ENCODE measurements at regions not wholly inside any gene's neighbourhood (a gene's known extent, or its start where the extent isn't known, plus 50 kb on each side); places are given as distances from the start of the nearest gene placed in this dataset.

- H4K20me1 ChIP-seq (ENCODE audit: insufficient read depth, low read length) = no peaks in the 10 kb centered on the region
- no peaks in the 10 kb centered on the region for H3K9me1 ChIP-seq (ENCODE audit: insufficient read depth, low read length)
- no peaks in the 10 kb centered on the region for H3K4me1 ChIP-seq (ENCODE audit: control insufficient read depth, insufficient read depth, low read length)
- H2AFZ ChIP-seq (replicated peaks; ENCODE audit: low read length, poor library complexity) = no peak overlapping the region
- H3K36me3 ChIP-seq (ENCODE audit: control insufficient read depth, insufficient read depth, low read length) = no peaks in the 10 kb centered on the region
- H3K14ac ChIP-seq (replicated peaks; ENCODE audit: low read depth, low read length) = no peak overlapping the region
- H3K56ac ChIP-seq (ENCODE audit: extremely low read depth, insufficient read depth, low read length) = no peak overlapping the region
- no peaks in the 10 kb centered on the region for H3K79me1 ChIP-seq (ENCODE audit: low read depth in 1 of 2, low read length in 2 of 2)
- TF ChIP-seq, protein P1, sequence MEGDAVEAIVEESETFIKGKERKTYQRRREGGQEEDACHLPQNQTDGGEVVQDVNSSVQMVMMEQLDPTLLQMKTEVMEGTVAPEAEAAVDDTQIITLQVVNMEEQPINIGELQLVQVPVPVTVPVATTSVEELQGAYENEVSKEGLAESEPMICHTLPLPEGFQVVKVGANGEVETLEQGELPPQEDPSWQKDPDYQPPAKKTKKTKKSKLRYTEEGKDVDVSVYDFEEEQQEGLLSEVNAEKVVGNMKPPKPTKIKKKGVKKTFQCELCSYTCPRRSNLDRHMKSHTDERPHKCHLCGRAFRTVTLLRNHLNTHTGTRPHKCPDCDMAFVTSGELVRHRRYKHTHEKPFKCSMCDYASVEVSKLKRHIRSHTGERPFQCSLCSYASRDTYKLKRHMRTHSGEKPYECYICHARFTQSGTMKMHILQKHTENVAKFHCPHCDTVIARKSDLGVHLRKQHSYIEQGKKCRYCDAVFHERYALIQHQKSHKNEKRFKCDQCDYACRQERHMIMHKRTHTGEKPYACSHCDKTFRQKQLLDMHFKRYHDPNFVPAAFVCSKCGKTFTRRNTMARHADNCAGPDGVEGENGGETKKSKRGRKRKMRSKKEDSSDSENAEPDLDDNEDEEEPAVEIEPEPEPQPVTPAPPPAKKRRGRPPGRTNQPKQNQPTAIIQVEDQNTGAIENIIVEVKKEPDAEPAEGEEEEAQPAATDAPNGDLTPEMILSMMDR (conservative IDR thresholded peaks at IDR 0.05; ENCODE audit: low read depth, low read length) = no peak
- no peak for TF ChIP-seq FOS (IDR thresholded peaks at IDR 0.05; ENCODE audit: low read depth, low read length)
- TF ChIP-seq RAD21 (IDR thresholded peaks at IDR 0.05; ENCODE audit: low read length) = no peak
- TF ChIP-seq USF2 (IDR thresholded peaks at IDR 0.05; ENCODE audit: low read depth, low read length) = no peak
- no peak for TF ChIP-seq CHD1 (IDR thresholded peaks at IDR 0.05; ENCODE audit: low read depth, low read length)
- no peak for TF ChIP-seq RCOR1 (IDR thresholded peaks at IDR 0.05; ENCODE audit: insufficient replicate concordance, low read length)
- no peak for TF ChIP-seq BHLHE40 (IDR thresholded peaks at IDR 0.05; ENCODE audit: low read depth, low read length)
- no peak for TF ChIP-seq NFE2L2 (IDR thresholded peaks at IDR 0.05; ENCODE audit: low read depth, low read length)
- no peak for TF ChIP-seq RFX5 (IDR thresholded peaks at IDR 0.05; ENCODE audit: low read depth, low read length)
- TF ChIP-seq POLR2A (IDR thresholded peaks at IDR 0.05; ENCODE audit: low read depth, low read length) = no peak
- TF ChIP-seq MXI1 (IDR thresholded peaks at IDR 0.05; ENCODE audit: borderline replicate concordance, low read depth, low read length) = no peak
- TF ChIP-seq MAZ (IDR thresholded peaks at IDR 0.05; ENCODE audit: borderline replicate concordance, low read depth, low read length) = no peak
- TF ChIP-seq SMC3 (IDR thresholded peaks at IDR 0.05; ENCODE audit: low read depth, low read length) = no peak
- TF ChIP-seq MAFK (IDR thresholded peaks at IDR 0.05; ENCODE audit: low read depth, low read length) = no peak
- TF ChIP-seq CEBPB (IDR thresholded peaks at IDR 0.05; ENCODE audit: low read depth, low read length) = no peak
- no peak for TF ChIP-seq ELK1 (IDR thresholded peaks at IDR 0.05; ENCODE audit: borderline replicate concordance, low read depth, low read length)
- no peak overlapping the region for H4K91ac ChIP-seq (ENCODE audit: insufficient read depth, low read depth, low read length)
- no peak overlapping the region for H3K4ac ChIP-seq (ENCODE audit: low read depth, low read length)
- ATAC-seq (ENCODE audit: low read depth) (no peak), DNase-seq (no peak)
- H3K23ac ChIP-seq (ENCODE audit: low read depth, low read length) = no peak overlapping the region
- no TSS peak for BruUV-seq (replicated peaks)
- H2AK5ac ChIP-seq (ENCODE audit: low read depth, low read length) = no peak overlapping the region
- H2BK120ac ChIP-seq (ENCODE audit: low read depth, low read length) = no peak overlapping the region
- no peak overlapping the region for H3K18ac ChIP-seq (ENCODE audit: low read depth, low read length)
- dilution Hi-C loops (cut with HindIII; ENCODE audit: low sequenced_read_pairs, unreplicated experiment) (no loop called here), intact Hi-C loops (cut with micrococcal nuclease) (no loop called here), in situ Hi-C loops (cut with MboI; ENCODE audit: low sequenced_read_pairs) (loop anchor here (25.0 kb wide), 1 partner anchor 89 kb away; no protein-coding TSS in a partner anchor)
- H2BK20ac ChIP-seq (ENCODE audit: low read depth, low read length) = no peak overlapping the region
- H4K8ac ChIP-seq (ENCODE audit: low read depth in 2 of 2, low read length in 2 of 2) = no peak overlapping the region
- H3K9ac ChIP-seq (ENCODE audit: low read depth, low read length) = no peak overlapping the region
- H2BK15ac ChIP-seq (ENCODE audit: low read depth, low read length) = no peak overlapping the region
- H3K27ac ChIP-seq (ENCODE audit: insufficient read depth, low read length) = no peak overlapping the region
- no peak overlapping the region for H2BK5ac ChIP-seq (ENCODE audit: low read depth, low read length, poor library complexity, severe bottlenecking)
- no peak overlapping the region for H3K4me2 ChIP-seq (ENCODE audit: low read depth, low read length)
- no peak overlapping the region for H4K5ac ChIP-seq (ENCODE audit: low read depth, low read length)
- CTCF ChIA-PET = no interaction called here
- H2AK9ac ChIP-seq (replicated peaks; ENCODE audit: low read depth, low read length, poor library complexity) = no peak overlapping the region
- POLR2A ChIA-PET (ENCODE audit: unreplicated experiment) = no interaction called here
- H3K27me3 ChIP-seq (ENCODE audit: control insufficient read depth, insufficient read depth, low read length) = no peaks in the 10 kb centered on the region
- H3K4me3 ChIP-seq (ENCODE audit: insufficient read depth, low read depth, low read length) = no peak overlapping the region
- peaks cover 2% of the 10 kb centered on the region; the same call in 1 of the 2 replicates for H3K9me3 ChIP-seq (ENCODE audit: control insufficient read depth, insufficient read depth, low read length)
- 13% methylated on average over 1 of the region's 3 CpGs; no CpG with 5 or more reads in 1 of the 2 experiments for WGBS, 2 experiments (ENCODE audit: extremely low coverage in 2 of 2, insufficient read length in 1 of 2)
These were observed 190.1 kb upstream of the HS3ST4 start for GRCh38 chr16:25501530-25502255.
